PFSK-1 (cell line): ENCODE measurements at regions not wholly inside any gene's neighbourhood (a gene's known extent, or its start where the extent isn't known, plus 50 kb on each side); places are given as distances from the start of the nearest gene placed in this dataset.

Experiments used
- TAF1 ChIP-seq: IDR thresholded peaks from 2 replicates; pipeline ENCODE4 v1.6.1; 2012; ENCODE audit warnings: low read length, control low read depth, borderline replicate concordance; ENCODE audit not compliant: insufficient read depth
- TF ChIP-seq, protein P1 (sequence below), 2 experiments: IDR thresholded peaks; 2 replicates each; pipeline versions ENCODE4 v1.6.1 to v1.8.0; 2011 to 2012; ENCODE audit warnings: low read depth in 2 of 2, low read length in 2 of 2, control low read depth in 1 of 2, inconsistent platforms in 1 of 2, mild to moderate bottlenecking in 1 of 2, moderate library complexity in 1 of 2; ENCODE audit not compliant: insufficient read depth in 1 of 2

GRCh38 chr6:90849686-90850085 lies 262.8 kb upstream of the MAP3K7 start:
- no peak for TF ChIP-seq TAF1
- TF ChIP-seq, protein P1, sequence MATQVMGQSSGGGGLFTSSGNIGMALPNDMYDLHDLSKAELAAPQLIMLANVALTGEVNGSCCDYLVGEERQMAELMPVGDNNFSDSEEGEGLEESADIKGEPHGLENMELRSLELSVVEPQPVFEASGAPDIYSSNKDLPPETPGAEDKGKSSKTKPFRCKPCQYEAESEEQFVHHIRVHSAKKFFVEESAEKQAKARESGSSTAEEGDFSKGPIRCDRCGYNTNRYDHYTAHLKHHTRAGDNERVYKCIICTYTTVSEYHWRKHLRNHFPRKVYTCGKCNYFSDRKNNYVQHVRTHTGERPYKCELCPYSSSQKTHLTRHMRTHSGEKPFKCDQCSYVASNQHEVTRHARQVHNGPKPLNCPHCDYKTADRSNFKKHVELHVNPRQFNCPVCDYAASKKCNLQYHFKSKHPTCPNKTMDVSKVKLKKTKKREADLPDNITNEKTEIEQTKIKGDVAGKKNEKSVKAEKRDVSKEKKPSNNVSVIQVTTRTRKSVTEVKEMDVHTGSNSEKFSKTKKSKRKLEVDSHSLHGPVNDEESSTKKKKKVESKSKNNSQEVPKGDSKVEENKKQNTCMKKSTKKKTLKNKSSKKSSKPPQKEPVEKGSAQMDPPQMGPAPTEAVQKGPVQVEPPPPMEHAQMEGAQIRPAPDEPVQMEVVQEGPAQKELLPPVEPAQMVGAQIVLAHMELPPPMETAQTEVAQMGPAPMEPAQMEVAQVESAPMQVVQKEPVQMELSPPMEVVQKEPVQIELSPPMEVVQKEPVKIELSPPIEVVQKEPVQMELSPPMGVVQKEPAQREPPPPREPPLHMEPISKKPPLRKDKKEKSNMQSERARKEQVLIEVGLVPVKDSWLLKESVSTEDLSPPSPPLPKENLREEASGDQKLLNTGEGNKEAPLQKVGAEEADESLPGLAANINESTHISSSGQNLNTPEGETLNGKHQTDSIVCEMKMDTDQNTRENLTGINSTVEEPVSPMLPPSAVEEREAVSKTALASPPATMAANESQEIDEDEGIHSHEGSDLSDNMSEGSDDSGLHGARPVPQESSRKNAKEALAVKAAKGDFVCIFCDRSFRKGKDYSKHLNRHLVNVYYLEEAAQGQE (IDR thresholded peaks at IDR 0.05; ENCODE audit: insufficient read depth in 1 of 2, low read depth in 2 of 2, low read length in 2 of 2) = no peak
